Esophagus squamous epithelium (tissue), 4 donors: ENCODE measurements at regions not wholly inside any gene's neighbourhood (a gene's known extent, or its start where the extent isn't known, plus 50 kb on each side); places are given as distances from the start of the nearest gene placed in this dataset.

Source experiments
- CTCF ChIP-seq, 6 experiments: fragments of 450-650 bp in 4 of 6; fragments of 200-600 bp in 2 of 6; sonication (generic) in 2 of 6; IDR thresholded peaks; one replicate each; pipeline ENCODE4 v1.5.1; 2016 to 2019; ENCODE audit warnings: antibody characterized with exemption in 6 of 6, mild to moderate bottlenecking in 4 of 6, moderate library complexity in 4 of 6
- POLR2A ChIP-seq, 4 donors: fragments of 450-650 bp; IDR thresholded peaks; one replicate each; pipeline ENCODE4 v1.6.1; 2017; ENCODE audit warnings: antibody characterized with exemption in 4 of 4, mild to moderate bottlenecking in 4 of 4, moderate library complexity in 3 of 4

DNA sequence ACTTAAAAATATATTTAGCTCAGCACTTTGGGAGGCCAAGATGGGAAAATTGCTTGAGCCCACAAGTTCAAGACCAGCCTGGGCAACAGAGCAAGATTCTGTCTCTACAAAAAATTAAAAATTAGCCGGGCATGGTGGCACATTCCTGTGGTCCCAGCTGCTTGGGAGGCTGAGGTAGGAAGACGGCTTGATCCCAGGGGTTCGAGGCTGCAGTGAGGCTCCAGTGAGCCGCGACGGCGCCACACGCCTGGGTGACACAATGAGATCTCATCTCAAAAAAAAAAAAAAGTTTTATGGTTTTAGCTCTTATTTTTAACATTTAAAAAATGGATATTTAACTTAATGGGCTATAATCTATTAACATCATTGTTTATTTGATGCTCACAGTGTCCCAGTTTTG, 97.2 kb upstream of the RIPOR2 start:
- no peak for TF ChIP-seq CTCF (IDR thresholded peaks at IDR 0.05)
- TF ChIP-seq POLR2A (IDR thresholded peaks at IDR 0.05) = no peak
